WTC11 (cell line): ENCODE measurements at regions not wholly inside any gene's neighbourhood (a gene's known extent, or its start where the extent isn't known, plus 50 kb on each side); places are given as distances from the start of the nearest gene placed in this dataset.

Experiments used
- ATAC-seq: fragments of 200-7000 bp; cut with Tn5 transposase; 2 replicates; pipeline ENCODE4 v1.10.0; 2021; ENCODE audit warnings: mild to moderate bottlenecking, moderate library complexity
- CTCF ChIA-PET: fragments of 300-600 bp; sonication (Branson Sonifier 250); formaldehyde crosslinking; loops from one replicate; lab custom pipeline; 2021; ENCODE audit warnings: antibody characterized with exemption; lab: Charles Lee
- POLR2A ChIA-PET: fragments of 350-600 bp; sonication (Branson Sonifier 250); formaldehyde crosslinking; loops from one replicate; lab custom pipeline; 2021; ENCODE audit warnings: antibody characterized with exemption; lab: Charles Lee
- DNase-seq: peaks from one replicate; pipeline ENCODE4 v3.0.0; 2021; ENCODE audit warnings: low spot score
- H3K27ac Mint-ChIP-seq: 2 replicates; pipeline ENCODE4 v1.8.0; 2021; ENCODE audit warnings: mixed read lengths
- H3K27me3 Mint-ChIP-seq: 2 replicates; pipeline ENCODE4 v1.8.0; 2021; ENCODE audit warnings: low read depth, mild to moderate bottlenecking, moderate library complexity, mixed read lengths
- H3K36me3 Mint-ChIP-seq: 2 replicates; pipeline ENCODE4 v1.8.0; 2021; ENCODE audit warnings: mixed read lengths
- H3K4me1 Mint-ChIP-seq: 2 replicates; pipeline ENCODE4 v1.8.0; 2022; ENCODE audit warnings: mixed read lengths
- H3K4me3 Mint-ChIP-seq: 2 replicates; pipeline ENCODE4 v1.8.0; 2021; ENCODE audit warnings: mild to moderate bottlenecking, moderate library complexity, mixed read lengths
- H3K9me3 Mint-ChIP-seq: 2 replicates; pipeline ENCODE4 v1.8.0; 2021; ENCODE audit warnings: mixed read lengths
- AR ChIP-seq: fragments of 250-450 bp; sonication (Bioruptor Pico); IDR thresholded peaks from 2 replicates; pipeline ENCODE4 v1.9.0; 2021; ENCODE audit warnings: mild to moderate bottlenecking
- ATF2 ChIP-seq: sonication (generic); formaldehyde crosslinking; IDR thresholded peaks from 2 replicates; pipeline ENCODE4 v1.8.1; 2022; ENCODE audit warnings: low read depth, missing genetic modification reagents, borderline replicate concordance
- FOXJ3 ChIP-seq: sonication (generic); formaldehyde crosslinking; IDR thresholded peaks from 2 replicates; pipeline ENCODE4 v1.9.0; 2021; ENCODE audit warnings: missing genetic modification reagents, mild to moderate bottlenecking, borderline replicate concordance
- FOXK1 ChIP-seq: sonication (generic); formaldehyde crosslinking; IDR thresholded peaks from 2 replicates; pipeline ENCODE4 v1.8.0; 2022; ENCODE audit warnings: mild to moderate bottlenecking, moderate library complexity, missing genetic modification reagents
- FOXP4 ChIP-seq: sonication (generic); formaldehyde crosslinking; IDR thresholded peaks from 2 replicates; pipeline ENCODE4 v1.8.0; 2022; ENCODE audit warnings: mild to moderate bottlenecking, missing genetic modification reagents
- GTF2I ChIP-seq: fragments of 250-450 bp; sonication (Bioruptor Pico); conservative IDR thresholded peaks from 2 replicates; pipeline ENCODE4 v1.4.0; 2021; ENCODE audit warnings: mild to moderate bottlenecking
- KAT7 ChIP-seq: sonication (generic); formaldehyde crosslinking; IDR thresholded peaks from 2 replicates; pipeline ENCODE4 v1.8.1; 2023; ENCODE audit warnings: missing genetic modification reagents, mild to moderate bottlenecking, borderline replicate concordance
- MAX ChIP-seq: sonication (generic); formaldehyde crosslinking; IDR thresholded peaks from 2 replicates; pipeline ENCODE4 v1.8.0; 2022; ENCODE audit warnings: mild to moderate bottlenecking, missing genetic modification reagents
- MLX ChIP-seq: sonication (generic); formaldehyde crosslinking; IDR thresholded peaks from 2 replicates; pipeline ENCODE4 v1.8.1; 2023; ENCODE audit warnings: mild to moderate bottlenecking, missing genetic modification reagents, moderate library complexity
- OVOL2 ChIP-seq: fragments of 250-450 bp; sonication (Bioruptor Pico); IDR thresholded peaks from 2 replicates; pipeline ENCODE4 v1.9.0; 2021; ENCODE audit warnings: mild to moderate bottlenecking, borderline replicate concordance
- PRDM15 ChIP-seq: sonication (generic); formaldehyde crosslinking; IDR thresholded peaks from 2 replicates; pipeline ENCODE4 v1.8.0; 2022; ENCODE audit warnings: missing genetic modification reagents
- PRRX2 ChIP-seq: fragments of 250-450 bp; sonication (Bioruptor Pico); IDR thresholded peaks from 2 replicates; pipeline ENCODE4 v1.8.0; 2021; ENCODE audit warnings: mild to moderate bottlenecking
- SMAD4 ChIP-seq: sonication (generic); formaldehyde crosslinking; IDR thresholded peaks from 2 replicates; pipeline ENCODE4 v1.8.0; 2022; ENCODE audit warnings: mild to moderate bottlenecking, missing genetic modification reagents
- STAT6 ChIP-seq: sonication (generic); formaldehyde crosslinking; conservative IDR thresholded peaks from 2 replicates; pipeline ENCODE4 v1.8.1; 2023; ENCODE audit warnings: mild to moderate bottlenecking, low read depth, missing genetic modification reagents, moderate library complexity
- TCF7 ChIP-seq: sonication (generic); formaldehyde crosslinking; IDR thresholded peaks from 2 replicates; pipeline ENCODE4 v1.8.0; 2022; ENCODE audit warnings: mild to moderate bottlenecking, low read depth, missing genetic modification reagents, moderate library complexity
- ZBTB21 ChIP-seq: sonication (generic); formaldehyde crosslinking; IDR thresholded peaks from 2 replicates; pipeline ENCODE4 v1.8.1; 2023; ENCODE audit warnings: mild to moderate bottlenecking, missing genetic modification reagents, borderline replicate concordance
- ZNF138 ChIP-seq: sonication (generic); formaldehyde crosslinking; conservative IDR thresholded peaks from 2 replicates; pipeline ENCODE4 v1.8.1; 2022; ENCODE audit warnings: mild to moderate bottlenecking, moderate library complexity, missing genetic modification reagents
- ZNF263 ChIP-seq: sonication (generic); formaldehyde crosslinking; IDR thresholded peaks from 2 replicates; pipeline ENCODE4 v1.8.1; 2022; ENCODE audit warnings: low read depth, mild to moderate bottlenecking, moderate library complexity, missing genetic modification reagents
- ZNF512 ChIP-seq: sonication (generic); formaldehyde crosslinking; IDR thresholded peaks from 2 replicates; pipeline ENCODE4 v1.8.1; 2022; ENCODE audit warnings: missing genetic modification reagents, borderline replicate concordance

- no peak for TF ChIP-seq AR
- no peak for TF ChIP-seq ZNF263 (CRISPR knock-in tag)
Observed at GRCh38 chr11:80937842-80938241, 1497.0 kb upstream of the TENM4 start (continued).

- ATAC-seq = no peak
- H3K27me3 Mint-ChIP-seq = no peaks in the 10 kb centered on the region
- ChIA-PET POLR2A (interaction anchor here (0.5 kb wide), 1 partner anchor 405 kb away, joined by 3 read pairs; no protein-coding TSS in a partner anchor), CTCF (no interaction called here)
- DNase-seq = no peak
- H3K36me3 Mint-ChIP-seq = no peaks in the 10 kb centered on the region
- no peaks in the 10 kb centered on the region for H3K9me3 Mint-ChIP-seq
- H3K4me1 Mint-ChIP-seq = peaks cover 9% of the 10 kb centered on the region
- no peak overlapping the region for H3K4me3 Mint-ChIP-seq
- no peak overlapping the region for H3K27ac Mint-ChIP-seq
- TF ChIP-seq ZBTB21 = no peak
- TF ChIP-seq ZNF512 (CRISPR knock-in tag) = no peak
- TF ChIP-seq MAX (CRISPR knock-in tag) = no peak
- TF ChIP-seq KAT7 = no peak
- TF ChIP-seq SMAD4 (CRISPR knock-in tag) = no peak
- no peak for TF ChIP-seq GTF2I
- TF ChIP-seq ZNF138 (CRISPR knock-in tag) = no peak
- no peak for TF ChIP-seq TCF7 (CRISPR knock-in tag)
- TF ChIP-seq STAT6 = no peak
- no peak for TF ChIP-seq OVOL2 (CRISPR knock-in tag)
- TF ChIP-seq MLX (CRISPR knock-in tag) = no peak
- TF ChIP-seq PRDM15 (CRISPR knock-in tag) = no peak
- no peak for TF ChIP-seq ATF2 (CRISPR knock-in tag)
- TF ChIP-seq FOXJ3 (CRISPR knock-in tag) = no peak
- no peak for TF ChIP-seq FOXK1
- no peak for TF ChIP-seq PRRX2
- TF ChIP-seq FOXP4 = no peak
Observed at GRCh38 chr11:80930038-80930437, 1489.2 kb upstream of the TENM4 start.
